ENCODE measurements at regions not wholly inside any gene's neighbourhood (a gene's known extent, or its start where the extent isn't known, plus 50 kb on each side); places are given as distances from the start of the nearest gene placed in this dataset.

- Histone ChIP-seq H3K4me1 (no peaks in the 10 kb centered on the region), H3K9me3 (no peaks in the 10 kb centered on the region), H3K4me3 (no peak overlapping the region), H3K27ac (replicated peaks in 1 of 4) (no peak overlapping the region), H3K27me3 (no peaks in the 10 kb centered on the region), H3K36me3 (no peaks in the 10 kb centered on the region)
- 97% methylated on average over 2 of the region's 2 CpGs for WGBS
- intact Hi-C loops (cut with DNase I) = no loop called here
- TF ChIP-seq POLR2AphosphoS5 (IDR thresholded peaks at IDR 0.05) (no peak), CTCF (IDR thresholded peaks at IDR 0.05) (no peak)
- no peak for DNase-seq (ENCODE audit: extremely low spot score)
Observed at GRCh38 chr14:89678768-89679167, 261.7 kb upstream of the FOXN3 start.

DNA sequence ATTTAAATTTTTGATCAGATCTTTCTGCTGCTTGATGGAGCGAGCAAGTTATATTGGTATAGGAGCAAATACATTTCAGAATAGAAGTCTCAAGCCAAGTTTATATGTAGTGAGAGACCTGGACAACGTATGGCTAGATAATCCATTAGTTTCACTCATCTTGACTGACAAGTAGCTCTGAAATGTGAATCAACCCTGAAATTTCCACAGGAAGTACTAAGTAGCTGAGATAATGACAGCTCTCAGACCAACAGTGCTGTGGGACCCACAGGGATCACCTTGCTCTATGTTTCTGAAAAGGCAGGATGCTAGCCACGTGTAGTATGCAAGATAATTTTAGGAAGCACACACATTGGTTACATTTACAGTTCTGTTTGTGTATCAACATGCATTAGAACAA lies 258.6 kb upstream of the FOXN3 start:
- Histone ChIP-seq H3K36me3 (no peaks in the 10 kb centered on the region), H3K9me3 (no peaks in the 10 kb centered on the region), H3K27ac (replicated peaks in 1 of 4) (no peak overlapping the region), H3K27me3 (no peaks in the 10 kb centered on the region), H3K4me3 (no peak overlapping the region), H3K4me1 (no peaks in the 10 kb centered on the region)
- intact Hi-C loops (cut with DNase I) = no loop called here
- TF ChIP-seq POLR2AphosphoS5 (IDR thresholded peaks at IDR 0.05) = no peak
- no peak for TF ChIP-seq EP300 (IDR thresholded peaks at IDR 0.05)
- TF ChIP-seq CTCF (IDR thresholded peaks at IDR 0.05) = no peak
- no peak for TF ChIP-seq POLR2A (IDR thresholded peaks at IDR 0.05; ENCODE audit: low read depth)
- no peak for DNase-seq (ENCODE audit: extremely low spot score)
- WGBS = 68% methylated on average over 3 of the region's 3 CpGs

DNA sequence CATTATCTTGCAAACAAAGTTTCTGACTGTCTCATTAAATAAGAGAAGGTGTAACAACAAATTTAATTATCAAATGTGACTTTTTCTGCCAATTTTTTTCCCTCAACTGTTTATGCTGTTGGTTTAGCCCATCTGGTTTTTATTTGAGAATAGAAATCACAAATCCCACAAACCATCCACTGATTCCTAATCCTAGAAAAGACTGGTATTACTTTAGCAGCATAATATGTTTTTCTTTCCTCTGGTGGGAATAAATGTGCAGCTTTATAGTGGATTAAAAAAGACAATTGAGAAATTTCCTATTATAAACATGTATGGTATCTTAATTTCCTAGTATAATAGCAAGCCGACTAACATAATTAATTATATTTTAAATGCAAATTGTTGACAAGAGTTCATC lies 257.9 kb upstream of the FOXN3 start:
- intact Hi-C loops (cut with DNase I) = no loop called here
- no peaks in the 10 kb centered on the region for H3K36me3 ChIP-seq
- 20% methylated on average over 1 of the region's 1 CpG for WGBS
- DNase-seq (ENCODE audit: extremely low spot score) = no peak
- no peaks in the 10 kb centered on the region for H3K27me3 ChIP-seq
- H3K4me3 ChIP-seq = no peak overlapping the region
- H3K4me1 ChIP-seq = no peaks in the 10 kb centered on the region
- H3K27ac ChIP-seq (replicated peaks in 1 of 4) = no peak overlapping the region
- no peaks in the 10 kb centered on the region for H3K9me3 ChIP-seq
- no peak for TF ChIP-seq EP300 (IDR thresholded peaks at IDR 0.05)
- TF ChIP-seq POLR2AphosphoS5 (IDR thresholded peaks at IDR 0.05) = no peak
- no peak for TF ChIP-seq CTCF (IDR thresholded peaks at IDR 0.05)
- no peak for TF ChIP-seq POLR2A (IDR thresholded peaks at IDR 0.05; ENCODE audit: low read depth)

DNA sequence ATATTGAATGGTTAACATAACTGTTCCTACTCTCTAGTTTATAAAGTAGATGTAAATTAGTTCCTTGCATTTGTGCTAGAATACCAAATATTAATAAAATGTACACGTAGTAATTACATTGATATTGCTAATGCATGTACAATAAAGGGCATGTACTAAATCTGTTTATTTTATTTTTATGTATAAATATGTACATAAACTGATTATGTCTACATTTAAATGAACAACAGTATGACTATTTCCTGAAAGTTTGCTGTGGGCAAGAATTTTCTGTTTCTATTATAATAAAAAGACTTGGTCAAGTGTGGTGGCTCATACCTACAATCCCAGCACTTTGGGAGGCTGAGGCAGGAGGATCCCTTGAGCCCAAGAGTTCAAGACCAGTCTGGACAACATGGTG lies 257.2 kb upstream of the FOXN3 start:
- no peaks in the 10 kb centered on the region for H3K9me3 ChIP-seq
- WGBS = 94% methylated on average over 1 of the region's 1 CpG
- intact Hi-C loops (cut with DNase I) = no loop called here
- no peaks in the 10 kb centered on the region for H3K36me3 ChIP-seq
- H3K27me3 ChIP-seq = no peaks in the 10 kb centered on the region
- H3K4me1 ChIP-seq = no peaks in the 10 kb centered on the region
- no peak for TF ChIP-seq POLR2AphosphoS5 (IDR thresholded peaks at IDR 0.05)
- TF ChIP-seq EP300 (IDR thresholded peaks at IDR 0.05) = no peak
- TF ChIP-seq POLR2A (IDR thresholded peaks at IDR 0.05; ENCODE audit: low read depth) = no peak
- TF ChIP-seq CTCF (IDR thresholded peaks at IDR 0.05) = no peak
- no peak overlapping the region for H3K27ac ChIP-seq (replicated peaks in 1 of 4)
- DNase-seq (ENCODE audit: extremely low spot score) = no peak
- no peak overlapping the region for H3K4me3 ChIP-seq

GRCh38 chr14:89673512-89674225 lies 256.6 kb upstream of the FOXN3 start:
- DNase-seq (ENCODE audit: extremely low spot score) = no peak
- intact Hi-C loops (cut with DNase I) = no loop called here
- Histone ChIP-seq H3K4me1 (no peaks in the 10 kb centered on the region), H3K36me3 (no peaks in the 10 kb centered on the region), H3K4me3 (no peak overlapping the region), H3K27ac (replicated peaks in 1 of 4) (no peak overlapping the region), H3K9me3 (no peaks in the 10 kb centered on the region), H3K27me3 (no peaks in the 10 kb centered on the region)
- WGBS = 87% methylated on average over 6 of the region's 6 CpGs
- TF ChIP-seq CTCF (IDR thresholded peaks at IDR 0.05) = no peak

Measured in esophagus muscularis mucosa (tissue), 4 donors.